Smooth muscle cell (in vitro differentiated cells): ENCODE measurements at regions not wholly inside any gene's neighbourhood (a gene's known extent, or its start where the extent isn't known, plus 50 kb on each side); places are given as distances from the start of the nearest gene placed in this dataset.

ENCODE experiments used
- DNase-seq: peaks from one replicate; lab custom pipeline; 2025; ENCODE audit not compliant: unreplicated experiment; lab: John Stamatoyannopoulos, UW
- H2AFZ ChIP-seq: fragments of 200-600 bp; sonication (generic); 2 replicates; pipeline ENCODE4 v1.6.0; 2016; ENCODE audit warnings: antibody characterized with exemption, low read depth, mild to moderate bottlenecking
- H3F3A ChIP-seq: fragments of 200-600 bp; sonication (generic); 2 replicates; pipeline ENCODE4 v1.6.0; 2017; ENCODE audit warnings: antibody characterized with exemption, low read depth
- H3K27ac ChIP-seq: fragments of 200-600 bp; sonication (generic); 2 replicates; pipeline ENCODE4 v1.5.1; 2016; ENCODE audit warnings: low read depth, mild to moderate bottlenecking
- H3K27me3 ChIP-seq: fragments of 200-600 bp; sonication (generic); 2 replicates; pipeline ENCODE4 v1.6.1; 2016; ENCODE audit warnings: low read depth, mild to moderate bottlenecking
- H3K36me3 ChIP-seq: fragments of 200-600 bp; sonication (generic); 2 replicates; pipeline ENCODE4 v1.5.1; 2016; ENCODE audit warnings: low read depth
- H3K4me1 ChIP-seq: fragments of 200-600 bp; sonication (generic); 2 replicates; pipeline ENCODE4 v1.5.1; 2016; ENCODE audit warnings: low read depth
- H3K4me2 ChIP-seq: fragments of 200-600 bp; sonication (generic); 2 replicates; pipeline ENCODE4 v1.6.0; 2016; ENCODE audit warnings: mild to moderate bottlenecking
- H3K4me3 ChIP-seq: fragments of 200-600 bp; sonication (generic); 2 replicates; pipeline ENCODE4 v1.5.1; 2016; ENCODE audit warnings: mild to moderate bottlenecking
- H3K79me2 ChIP-seq: fragments of 200-600 bp; sonication (generic); 2 replicates; pipeline ENCODE4 v1.6.0; 2016; ENCODE audit warnings: low read depth, mild to moderate bottlenecking
- H3K9ac ChIP-seq: fragments of 200-600 bp; sonication (generic); 2 replicates; pipeline ENCODE4 v1.6.0; 2016; ENCODE audit warnings: low read depth
- H3K9me3 ChIP-seq: fragments of 200-600 bp; sonication (generic); replicated peaks from 2 replicates; pipeline ENCODE4 v1.5.1; 2016; ENCODE audit warnings: low read depth
- H4K20me1 ChIP-seq: fragments of 200-600 bp; sonication (generic); 2 replicates; pipeline ENCODE4 v1.6.0; 2016; ENCODE audit warnings: low read depth
- CTCF ChIP-seq: fragments of 200-600 bp; sonication (generic); IDR thresholded peaks from 2 replicates; pipeline ENCODE4 v1.5.1; 2017; ENCODE audit warnings: borderline replicate concordance, mild to moderate bottlenecking, antibody characterized with exemption; ENCODE audit not compliant: insufficient read depth, poor library complexity, severe bottlenecking
- WGBS: methylation state at CpG from one replicate; pipeline ENCODE4 v1.1.7; 2016; ENCODE audit warnings: low lambda C conversion rate; 5-methylcytosine and 5-hydroxymethylcytosine counted together

GRCh38 chr4:54818481-54818880, 160.7 kb downstream of the KIT start:
- Histone ChIP-seq H3K27me3 (no peaks in the 10 kb centered on the region), H3F3A (no peaks in the 10 kb centered on the region), H2AFZ (no peak overlapping the region), H4K20me1 (no peaks in the 10 kb centered on the region), H3K79me2 (no peaks in the 10 kb centered on the region), H3K4me1 (no peaks in the 10 kb centered on the region), H3K9ac (no peak overlapping the region), H3K27ac (no peak overlapping the region), H3K4me2 (no peak overlapping the region), H3K9me3 (no peaks in the 10 kb centered on the region), H3K4me3 (no peak overlapping the region), H3K36me3 (no peaks in the 10 kb centered on the region)
- no peak for TF ChIP-seq CTCF
- 89% methylated on average over 5 of the region's 5 CpGs for WGBS
- no peak for DNase-seq

- H3K36me3 ChIP-seq, result no peaks in the 10 kb centered on the region
- no peak overlapping the region for H3K4me2 ChIP-seq
- no peaks in the 10 kb centered on the region for H3F3A ChIP-seq
- no peaks in the 10 kb centered on the region for H4K20me1 ChIP-seq
- H3K4me1 ChIP-seq, result no peaks in the 10 kb centered on the region
- no peaks in the 10 kb centered on the region for H3K79me2 ChIP-seq
- TF ChIP-seq CTCF, result no peak
- DNase-seq, result no peak
- no peak overlapping the region for H3K9ac ChIP-seq
- 91% methylated on average over 7 of the region's 7 CpGs for WGBS
- no peaks in the 10 kb centered on the region for H3K27me3 ChIP-seq
- no peak overlapping the region for H2AFZ ChIP-seq
- H3K4me3 ChIP-seq, result no peak overlapping the region
- no peaks in the 10 kb centered on the region for H3K9me3 ChIP-seq
- H3K27ac ChIP-seq, result no peak overlapping the region
Observed at GRCh38 chr4:54813674-54814073, 155.9 kb downstream of the KIT start.

- Histone ChIP-seq H3K4me2 (no peak overlapping the region), H3K36me3 (no peaks in the 10 kb centered on the region), H3K79me2 (no peaks in the 10 kb centered on the region), H3K27ac (no peak overlapping the region), H3K9me3 (no peaks in the 10 kb centered on the region), H3K4me1 (no peaks in the 10 kb centered on the region), H3F3A (peaks cover 3% of the 10 kb centered on the region), H3K4me3 (no peak overlapping the region), H2AFZ (no peak overlapping the region), H4K20me1 (no peaks in the 10 kb centered on the region), H3K9ac (no peak overlapping the region), H3K27me3 (no peaks in the 10 kb centered on the region)
- DNase-seq, result no peak
- no peak for TF ChIP-seq CTCF
Observed at GRCh38 chr4:54806351-54806750, 148.6 kb downstream of the KIT start.

GRCh38 chr4:54802336-54802735, 144.6 kb downstream of the KIT start:
- no peak overlapping the region for H3K4me2 ChIP-seq
- DNase-seq, result no peak
- H3K36me3 ChIP-seq, result no peaks in the 10 kb centered on the region
- H2AFZ ChIP-seq, result no peak overlapping the region
- H3K9me3 ChIP-seq, result no peaks in the 10 kb centered on the region
- H3K79me2 ChIP-seq, result no peaks in the 10 kb centered on the region
- 65% methylated on average over 2 of the region's 2 CpGs for WGBS
- no peak overlapping the region for H3K9ac ChIP-seq
- no peak overlapping the region for H3K4me3 ChIP-seq
- TF ChIP-seq CTCF, result no peak
- no peak overlapping the region for H3K27ac ChIP-seq
- no peaks in the 10 kb centered on the region for H4K20me1 ChIP-seq
- H3F3A ChIP-seq, result peaks cover 3% of the 10 kb centered on the region
- H3K4me1 ChIP-seq, result no peaks in the 10 kb centered on the region
- no peaks in the 10 kb centered on the region for H3K27me3 ChIP-seq
